CD4-positive, alpha-beta T cell (primary cell): ENCODE measurements at regions not wholly inside any gene's neighbourhood (a gene's known extent, or its start where the extent isn't known, plus 50 kb on each side); places are given as distances from the start of the nearest gene placed in this dataset.

Experiments used
- ATAC-seq: fragments of 200-7000 bp; cut with Tn5 transposase; one replicate; pipeline ENCODE4 v1.10.0; 2022; ENCODE audit warnings: mild to moderate bottlenecking; ENCODE audit not compliant: poor library complexity
- CTCF ChIA-PET: fragments of 350-600 bp; sonication (Branson Sonifier 250); formaldehyde crosslinking; loops from one replicate; lab custom pipeline; 2021; ENCODE audit warnings: antibody characterized with exemption, inconsistent platforms; lab: Charles Lee
- POLR2A ChIA-PET: fragments of 350-600 bp; sonication (Branson Sonifier 250); formaldehyde crosslinking; loops from one replicate; lab custom pipeline; 2021; ENCODE audit warnings: antibody characterized with exemption, inconsistent platforms; lab: Charles Lee
- DNase-seq, 14 experiments: peaks; one replicate each; pipeline ENCODE4 v3.0.0-alpha.2; 2013 to 2020; ENCODE audit warnings: mixed read lengths in 2 of 14
- H3K27ac ChIP-seq, 2 donors: one replicate each; pipeline versions ENCODE4 v1.5.1 to v1.7.0; 2013; ENCODE audit warnings: low read length in 2 of 2, low read depth in 1 of 2, mild to moderate bottlenecking in 1 of 2
- H3K27me3 ChIP-seq, 2 experiments: 1 replicate in 1 of 2; 2 replicates in 1 of 2; pipeline versions ENCODE4 v1.6.1 to v1.7.0; 2013; ENCODE audit warnings: low read length in 2 of 2, control low read depth in 1 of 2, mild to moderate bottlenecking in 1 of 2, moderate library complexity in 1 of 2; ENCODE audit not compliant: insufficient read depth in 2 of 2, control insufficient read depth in 1 of 2
- H3K36me3 ChIP-seq: one replicate; pipeline ENCODE4 v1.6.1; 2013; ENCODE audit warnings: low read length, control low read depth; ENCODE audit not compliant: insufficient read depth
- H3K4me1 ChIP-seq: one replicate; pipeline ENCODE4 v1.6.1; 2013; ENCODE audit warnings: low read length, control low read depth; ENCODE audit not compliant: insufficient read depth
- H3K4me3 ChIP-seq: one replicate; pipeline ENCODE4 v1.5.1; 2013; ENCODE audit warnings: mild to moderate bottlenecking, low read length, moderate library complexity
- H3K9me3 ChIP-seq, 2 experiments: 1 replicate in 1 of 2; 2 replicates in 1 of 2; pipeline versions ENCODE4 v1.6.1 to v1.7.0; 2013; ENCODE audit warnings: low read length in 2 of 2, mild to moderate bottlenecking in 2 of 2, control low read depth in 1 of 2, moderate library complexity in 1 of 2; ENCODE audit not compliant: control insufficient read depth in 1 of 2, insufficient read depth in 1 of 2
- H3K27ac Mint-ChIP-seq: one replicate; pipeline ENCODE4 v1.8.0; 2020; ENCODE audit warnings: mixed read lengths
- H3K27me3 Mint-ChIP-seq: one replicate; pipeline ENCODE4 v1.8.0; 2021; ENCODE audit warnings: mixed read lengths
- H3K36me3 Mint-ChIP-seq: one replicate; pipeline ENCODE4 v1.8.0; 2021; ENCODE audit warnings: low read depth, mixed read lengths
- H3K4me1 Mint-ChIP-seq: one replicate; pipeline ENCODE4 v1.8.0; 2021; ENCODE audit warnings: low read depth, mixed read lengths
- H3K4me3 Mint-ChIP-seq: one replicate; pipeline ENCODE4 v1.8.0; 2020; ENCODE audit warnings: mild to moderate bottlenecking, mixed read lengths
- H3K9me3 Mint-ChIP-seq: one replicate; pipeline ENCODE4 v1.8.0; 2020; ENCODE audit warnings: mixed read lengths
- CTCF ChIP-seq: fragments of 200-600 bp; IDR thresholded peaks from one replicate; pipeline ENCODE4 v1.8.0; 2022; ENCODE audit warnings: antibody characterized with exemption, mild to moderate bottlenecking
- intact Hi-C, 2 experiments: fragments of 100-400 bp; cut with DNase I in 1 of 2; cut with micrococcal nuclease in 1 of 2; formaldehyde crosslinking; loops; one replicate each; pipeline versions ENCODE4 v1.15.1 to v1.9.0; 2023 to 2025; cut with DNase I, micrococcal nuclease

GRCh38 chr15:85307687-85308045 is 72.7 kb upstream of the AKAP13 start:
- ChIA-PET POLR2A (no interaction called here), CTCF (interaction anchor here (1.4 kb wide), 1 partner anchor 11 kb away, joined by 5 read pairs; no protein-coding TSS in a partner anchor)
- Mint-ChIP-seq H3K27ac (no peak overlapping the region), H3K4me1 (peaks cover 13% of the 10 kb centered on the region), H3K36me3 (peaks cover 7% of the 10 kb centered on the region), H3K27me3 (no peaks in the 10 kb centered on the region), H3K9me3 (peaks cover 4% of the 10 kb centered on the region), H3K4me3 (no peak overlapping the region)
- Histone ChIP-seq H3K4me1 (peaks cover 4% of the 10 kb centered on the region), H3K27me3 (no peaks in the 10 kb centered on the region), H3K27ac (no peak overlapping the region), H3K9me3 (peaks cover 0 to 6% of the 10 kb centered on the region in 2 experiments), H3K4me3 (no peak overlapping the region), H3K36me3 (no peaks in the 10 kb centered on the region)
- intact Hi-C loops = no loop called here
- TF ChIP-seq CTCF = no peak
- DNase-seq (no peak), ATAC-seq (no peak)

- Histone ChIP-seq H3K4me1 (peaks cover 22% of the 10 kb centered on the region), H3K4me3 (no peak overlapping the region), H3K36me3 (no peaks in the 10 kb centered on the region), H3K9me3 (peaks cover 0 to 1% of the 10 kb centered on the region in 2 experiments), H3K27me3 (no peaks in the 10 kb centered on the region), H3K27ac (no peak overlapping the region)
- intact Hi-C loops = no loop called here
- H3K4me1 Mint-ChIP-seq = peaks cover 32% of the 10 kb centered on the region
- no peak for ATAC-seq
- H3K27ac Mint-ChIP-seq = no peak overlapping the region
- H3K27me3 Mint-ChIP-seq = no peaks in the 10 kb centered on the region
- no peak for DNase-seq
- TF ChIP-seq CTCF = no peak
- CTCF ChIA-PET = interaction anchor here (0.7 to 0.9 kb wide), 2 partner anchors 103 to 340 kb away, joined by 3 read pairs; no protein-coding TSS in a partner anchor
- peaks cover 7% of the 10 kb centered on the region for H3K36me3 Mint-ChIP-seq
- peaks cover 4% of the 10 kb centered on the region for H3K9me3 Mint-ChIP-seq
- H3K4me3 Mint-ChIP-seq = no peak overlapping the region
- POLR2A ChIA-PET = interaction anchor here (1.0 kb wide), 1 partner anchor 69 kb away, joined by 4 read pairs; the partner anchor contains the start of gene AKAP13
These were observed 68.8 kb upstream of the AKAP13 start for GRCh38 chr15:85311647-85312046.

DNA sequence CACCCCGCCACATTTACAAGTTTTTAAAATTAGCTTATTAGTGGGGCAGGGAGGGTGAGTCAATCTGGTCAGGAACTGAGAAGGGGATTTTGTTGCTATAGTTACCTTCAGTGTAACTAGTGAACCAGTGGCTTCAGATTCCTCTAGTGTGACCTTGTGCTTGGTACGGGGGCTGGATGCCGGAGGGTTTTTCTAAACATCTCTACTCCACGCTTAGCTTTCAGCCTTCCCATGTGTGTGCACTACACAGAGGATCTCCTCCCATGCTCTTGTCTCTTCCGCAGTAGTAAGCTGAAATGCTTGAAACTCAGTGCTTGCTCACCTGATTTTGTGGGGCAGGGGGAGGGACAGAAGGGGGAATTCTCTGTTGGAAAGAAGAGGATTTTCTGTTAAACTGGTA is 67.9 kb upstream of the AKAP13 start:
- intact Hi-C loops = no loop called here
- Histone ChIP-seq H3K27me3 (no peaks in the 10 kb centered on the region), H3K9me3 (no peaks in the 10 kb centered on the region), H3K36me3 (no peaks in the 10 kb centered on the region), H3K4me3 (no peak overlapping the region), H3K27ac (no peak overlapping the region), H3K4me1 (peaks cover 24% of the 10 kb centered on the region)
- Mint-ChIP-seq H3K27me3 (no peaks in the 10 kb centered on the region), H3K36me3 (peaks cover 7% of the 10 kb centered on the region), H3K27ac (no peak overlapping the region), H3K4me3 (no peak overlapping the region), H3K4me1 (peaks cover 39% of the 10 kb centered on the region), H3K9me3 (peaks cover 4% of the 10 kb centered on the region)
- ATAC-seq (no peak), DNase-seq (peak in 2 of 14 experiments; percentile 32 to 50)
- no peak for TF ChIP-seq CTCF
- ChIA-PET POLR2A (interaction anchor here (0.6 to 1.4 kb wide), 4 partner anchors 18 to 176 kb away, joined by 3 to 5 read pairs (median 4); partner anchors contain the start of gene AKAP13), CTCF (interaction anchor here (0.9 to 1.9 kb wide), 3 partner anchors 16 to 102 kb away, joined by 3 to 5 read pairs (median 3); no protein-coding TSS in a partner anchor)
